Activated CD4-positive, alpha-beta T cell treated with anti-CD3 and anti-CD28 coated beads, Interleukin-2, Interleukin-4, amounts not matched to agents 100 ng/mL and 50 ng/mL, durations not matched to agents 16 hours and 8 hours (primary cell): ENCODE measurements at regions not wholly inside any gene's neighbourhood (a gene's known extent, or its start where the extent isn't known, plus 50 kb on each side); places are given as distances from the start of the nearest gene placed in this dataset.
A peak's percentile ranks its signal among the peaks of the same experiment; 100 is the strongest.
"Not testable (repeated sequence)": the region's sequence is repeated elsewhere in the genome, so short reads cannot be mapped to it uniquely, and the experiment has no call there.

Source experiments
- DNase-seq: peaks from one replicate; pipeline ENCODE4 v3.0.0-alpha.2; 2020; ENCODE audit warnings: low spot score

- DNase-seq: not testable (repeated sequence)
Observed at GRCh38 chr9:42434844-42435714, 251.6 kb downstream of the SPATA31A6 start.

GRCh38 chr9:42435715-42436342, 252.4 kb downstream of the SPATA31A6 start:
- not testable (repeated sequence) for DNase-seq

GRCh38 chr9:42437057-42437759, 253.7 kb downstream of the SPATA31A6 start:
- not testable (repeated sequence) for DNase-seq

DNA sequence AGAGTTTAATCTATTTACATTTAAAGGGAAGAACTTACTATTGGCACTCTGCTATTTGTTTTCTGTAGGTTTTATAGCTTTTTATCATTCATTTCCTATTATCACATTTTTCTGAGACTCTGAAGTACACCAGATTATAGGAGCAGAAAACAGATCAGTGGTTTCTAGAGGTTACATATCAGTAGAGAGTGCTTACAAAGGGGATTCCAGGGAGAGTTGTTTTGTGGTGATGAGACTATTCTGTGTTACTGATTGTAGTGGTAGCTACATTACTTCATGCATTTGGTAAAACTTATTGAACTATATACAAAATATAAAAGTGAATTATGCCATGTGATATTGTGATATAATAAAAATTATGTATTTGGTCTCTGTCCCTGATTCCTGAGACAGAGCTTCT, 259.2 kb downstream of the SPATA31A6 start:
- not testable (repeated sequence) for DNase-seq

DNA sequence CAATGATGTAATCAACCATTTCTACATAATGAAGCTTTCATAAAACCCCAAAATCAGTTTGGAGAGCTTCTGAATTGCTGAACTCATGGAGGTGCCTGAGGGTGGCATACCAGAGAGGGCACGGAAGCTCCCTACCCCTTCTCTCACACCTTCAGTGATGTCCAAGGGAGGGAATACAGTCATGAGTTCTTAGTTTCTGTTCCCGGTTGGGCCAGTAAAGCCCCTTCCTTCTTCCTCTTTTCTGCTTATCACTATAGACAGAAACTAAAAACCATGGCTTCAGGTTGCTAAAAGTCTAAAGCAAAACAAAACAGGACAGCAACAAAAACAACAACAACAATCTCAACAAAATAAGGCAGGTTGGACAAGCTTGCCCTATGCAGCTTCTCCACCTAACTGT, 260.0 kb downstream of the SPATA31A6 start:
- DNase-seq: not testable (repeated sequence)

DNA sequence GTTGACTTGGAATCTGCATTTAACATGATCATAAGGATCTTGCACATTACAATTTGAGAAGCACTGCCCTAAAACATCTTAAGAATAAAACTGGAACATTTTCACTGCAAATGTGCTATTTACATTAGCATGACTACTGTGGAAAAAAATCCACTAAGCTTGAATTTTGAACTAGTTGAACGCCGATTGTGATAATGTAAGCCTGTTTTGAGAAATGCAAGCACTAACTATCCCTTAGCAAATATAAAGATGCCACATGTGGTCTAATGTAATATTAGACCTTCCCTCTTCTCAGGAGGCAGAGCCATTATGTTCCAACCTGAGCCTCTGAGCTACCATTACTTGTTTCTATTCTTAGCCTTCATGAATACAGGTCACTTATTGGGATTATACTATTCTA, 278.0 kb downstream of the SPATA31A6 start:
- DNase-seq: not testable (repeated sequence)

DNA sequence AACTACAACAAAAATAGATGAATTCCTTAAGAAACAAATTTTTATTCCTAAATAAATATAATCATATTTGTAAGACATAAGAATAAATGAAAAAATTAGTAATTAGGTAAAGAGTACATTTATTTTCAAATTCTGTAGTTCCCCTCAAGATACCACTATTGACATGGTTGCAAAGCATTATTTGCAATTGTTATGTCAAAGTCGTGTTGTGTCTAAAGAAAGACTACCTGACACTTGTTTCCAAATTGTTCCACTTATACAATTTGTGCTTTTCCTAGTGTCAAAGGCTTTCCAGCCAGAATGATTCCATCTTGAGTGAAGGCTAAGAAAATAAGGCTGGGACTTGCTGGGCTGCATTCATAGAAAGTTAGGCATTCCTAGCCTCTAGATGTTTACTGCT, 278.4 kb downstream of the SPATA31A6 start:
- DNase-seq: not testable (repeated sequence)

DNA sequence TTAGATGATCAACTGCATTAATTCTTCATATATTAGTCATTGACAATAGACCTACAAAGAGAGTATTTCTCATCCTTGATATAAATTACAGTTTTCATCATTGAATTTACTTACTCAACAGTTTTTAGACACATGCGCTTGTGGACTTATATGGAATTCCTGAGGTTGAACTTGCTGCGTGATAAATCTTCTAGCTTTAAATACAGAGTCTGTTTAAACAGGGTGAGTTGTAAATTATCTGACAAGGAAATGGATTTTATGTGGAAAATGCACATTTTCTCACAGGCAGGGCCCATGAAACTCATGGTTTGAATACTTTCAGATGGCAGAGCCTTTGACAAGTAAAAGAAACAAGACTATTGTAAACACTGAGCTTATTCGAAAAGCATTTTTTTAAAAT, 280.5 kb downstream of the SPATA31A6 start:
- DNase-seq: not testable (repeated sequence)

DNA sequence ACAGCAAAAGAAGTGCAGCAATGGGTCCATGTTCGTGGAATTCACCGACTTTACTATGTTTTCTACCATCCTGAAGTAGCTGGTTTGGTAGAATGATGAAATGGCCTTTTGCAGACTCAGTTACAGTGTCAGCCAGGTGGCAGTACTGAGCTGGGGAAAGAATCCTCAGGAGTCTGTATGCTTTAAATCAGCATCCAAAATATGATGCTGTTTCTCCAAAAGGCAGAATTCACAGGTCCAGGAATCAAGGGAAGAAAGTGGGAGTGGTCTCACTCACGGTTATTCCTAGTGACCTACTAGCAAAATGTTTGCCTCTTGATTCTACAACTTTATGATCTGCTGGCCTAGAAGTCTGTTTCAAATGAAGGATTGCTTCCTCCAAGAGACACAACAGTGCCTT, 287.1 kb downstream of the SPATA31A6 start:
- peak; percentile 5 for DNase-seq

DNA sequence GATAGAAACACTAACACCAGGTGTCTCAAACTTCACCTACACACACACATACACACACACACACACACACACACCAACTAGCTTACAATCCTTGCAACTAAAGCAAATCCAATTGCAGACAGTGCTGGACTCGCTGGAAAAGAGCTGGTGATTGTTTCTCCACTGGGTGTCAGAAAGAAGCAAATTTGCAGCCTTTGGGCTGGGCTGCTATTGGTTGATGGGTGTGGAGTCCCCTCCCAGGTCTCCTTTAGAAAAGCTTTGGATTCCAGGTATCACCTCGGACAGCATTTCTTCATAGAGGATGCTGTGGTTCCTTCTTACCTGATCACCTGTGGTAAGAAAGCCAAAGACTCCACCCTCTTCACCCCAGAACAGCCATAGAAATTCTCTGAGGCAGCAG, 307.5 kb downstream of the SPATA31A6 start:
- not testable (repeated sequence) for DNase-seq

DNA sequence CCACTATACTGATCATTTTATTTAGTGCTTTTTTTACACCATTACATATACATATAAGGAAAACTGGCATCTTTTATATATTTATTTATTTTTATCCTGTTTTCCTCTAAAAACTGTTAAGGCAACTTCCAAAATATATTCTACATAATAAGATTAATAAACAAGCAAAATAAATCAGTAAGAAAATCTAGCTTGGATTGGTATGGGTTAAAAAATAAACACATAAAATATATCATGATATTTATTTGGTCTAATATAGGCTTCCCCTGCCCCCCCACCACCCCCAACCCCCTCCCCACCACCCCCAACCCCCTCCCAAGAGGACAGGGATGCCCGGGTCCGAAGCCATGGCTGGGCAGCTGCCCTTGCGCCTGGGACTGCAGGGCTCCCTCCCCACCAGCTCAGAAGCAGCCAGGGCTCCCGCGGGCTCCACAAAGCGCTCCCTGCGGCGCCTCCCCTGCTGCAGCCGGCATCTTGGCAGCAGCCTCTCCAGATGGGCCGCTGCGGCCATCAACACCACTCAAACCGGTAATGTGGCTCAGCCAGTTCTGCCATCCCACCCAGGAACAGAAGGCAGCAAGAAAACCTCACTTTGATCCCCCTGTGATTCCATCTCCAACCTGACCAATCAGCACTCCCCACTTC, 319.3 kb downstream of the SPATA31A6 start:
- not testable (repeated sequence) for DNase-seq

DNA sequence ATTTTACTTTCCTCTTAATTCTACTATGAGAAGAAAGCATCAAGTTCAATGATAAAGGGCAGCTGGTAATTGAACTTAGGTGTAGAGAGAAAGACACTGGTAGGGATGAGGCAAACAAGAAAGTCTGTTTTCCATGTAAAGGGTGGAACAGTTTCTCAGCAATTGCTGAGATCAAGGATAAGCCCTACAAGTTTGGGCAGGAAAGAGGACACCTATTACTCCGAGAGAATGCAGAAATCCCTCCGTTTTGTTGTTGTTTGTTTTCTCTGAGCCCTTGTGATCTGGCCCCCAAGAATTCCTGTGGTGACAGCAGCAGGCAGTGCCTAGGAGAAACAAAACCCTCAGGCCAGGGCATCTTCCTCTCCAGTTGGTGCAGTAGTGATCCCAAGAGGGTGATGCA, 324.7 kb downstream of the SPATA31A6 start:
- not testable (repeated sequence) for DNase-seq

DNA sequence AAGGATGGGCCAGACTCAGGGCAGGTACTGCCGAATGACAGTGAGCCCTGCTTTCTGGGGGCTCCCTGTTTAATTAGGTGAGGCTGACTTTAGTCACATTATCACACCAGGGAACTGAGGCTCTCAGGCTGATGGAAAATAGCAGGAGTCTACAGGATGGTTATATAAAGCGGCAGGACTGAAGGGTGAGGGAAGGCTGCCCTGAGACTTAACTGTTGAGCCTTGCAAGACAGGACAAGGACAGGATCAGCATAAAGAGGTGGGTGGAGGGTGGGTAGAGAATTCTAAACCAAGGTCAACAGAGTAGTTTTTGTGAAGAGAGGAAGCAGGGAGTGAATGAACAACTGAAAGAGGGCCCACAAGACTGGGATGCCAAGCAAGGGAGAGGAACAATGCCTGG, 330.1 kb downstream of the SPATA31A6 start:
- not testable (repeated sequence) for DNase-seq

DNA sequence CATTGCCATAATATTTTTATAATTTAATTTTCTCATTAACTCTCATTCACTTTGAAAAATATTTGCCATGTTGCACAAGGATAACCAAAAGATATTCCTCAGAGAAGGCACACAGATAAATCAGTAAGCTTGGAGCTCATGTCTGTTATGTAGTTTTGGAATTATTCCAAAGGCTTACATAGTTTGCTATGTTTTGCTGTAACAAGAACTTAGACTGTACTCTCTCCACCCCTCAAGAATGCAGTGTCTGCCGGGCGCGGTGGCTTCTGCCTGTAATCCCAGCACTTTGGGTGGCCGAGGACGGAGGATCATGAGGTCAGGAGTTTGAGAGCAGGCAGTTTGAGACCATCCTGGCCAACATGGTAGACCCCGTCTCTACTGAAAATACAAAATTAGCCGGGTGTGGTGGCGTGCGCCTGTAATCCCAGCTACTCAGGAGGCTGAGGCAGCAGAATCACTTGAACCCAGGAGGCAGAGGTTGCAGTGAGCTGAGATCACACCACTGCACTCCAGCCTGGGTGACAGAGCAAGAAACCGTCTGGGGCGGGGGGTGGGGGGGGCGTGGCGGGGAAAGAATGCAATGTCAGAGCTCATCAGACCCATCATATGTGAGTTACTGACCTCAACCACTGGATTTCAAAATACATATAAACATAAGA, 351.0 kb downstream of the SPATA31A6 start:
- DNase-seq: not testable (repeated sequence)

DNA sequence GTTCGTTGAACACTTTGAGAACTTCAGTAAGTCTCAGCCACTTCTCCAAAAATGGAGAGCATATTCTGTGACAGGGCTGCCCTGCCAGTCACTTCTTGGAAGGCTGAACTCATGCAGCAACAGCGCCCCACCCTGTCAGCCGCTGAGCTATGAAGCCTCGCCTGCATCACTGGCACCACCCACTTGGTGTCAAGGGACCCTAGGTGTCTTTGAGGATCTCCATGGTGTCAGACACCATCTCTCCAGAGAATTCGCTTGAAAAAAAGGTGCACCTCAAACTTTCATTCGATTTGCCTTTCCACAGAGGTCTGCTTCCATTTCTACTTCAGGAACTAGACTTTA, 351.5 kb downstream of the SPATA31A6 start:
- peak; percentile 50 for DNase-seq

DNA sequence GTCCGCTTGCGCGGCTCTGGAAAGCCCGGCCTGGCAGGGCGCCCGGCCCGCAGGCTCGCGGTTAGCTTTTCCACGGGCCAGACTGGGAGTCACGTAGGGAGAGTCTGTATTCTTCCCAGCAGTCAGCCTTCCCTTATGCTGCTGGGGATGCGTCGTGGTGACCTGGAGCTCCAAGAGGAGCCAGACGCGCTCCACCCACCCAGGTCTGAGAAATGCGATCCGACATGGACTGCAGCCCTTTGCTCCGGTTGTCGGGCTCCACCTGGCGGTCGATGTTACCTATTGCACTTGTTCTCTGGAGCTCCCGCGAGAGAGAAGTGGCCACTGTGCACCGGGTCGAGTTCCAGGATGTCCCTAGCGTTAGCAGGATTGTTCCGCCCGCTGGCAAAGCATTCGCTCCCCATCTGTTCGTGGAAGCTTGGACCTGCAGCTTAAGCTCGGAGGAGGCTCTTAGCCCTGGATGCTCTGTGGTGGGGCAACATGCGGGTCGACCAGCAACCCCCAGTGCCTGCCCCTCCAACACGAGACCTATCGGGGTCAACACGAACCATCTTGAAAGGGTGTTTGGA, 367.4 kb downstream of the SPATA31A6 start:
- DNase-seq: not testable (repeated sequence)

- not testable (repeated sequence) for DNase-seq
Observed at GRCh38 chr9:42568530-42568929, 385.1 kb downstream of the SPATA31A6 start.

GRCh38 chr9:42568942-42569556, 385.6 kb downstream of the SPATA31A6 start:
- DNase-seq: not testable (repeated sequence)

DNA sequence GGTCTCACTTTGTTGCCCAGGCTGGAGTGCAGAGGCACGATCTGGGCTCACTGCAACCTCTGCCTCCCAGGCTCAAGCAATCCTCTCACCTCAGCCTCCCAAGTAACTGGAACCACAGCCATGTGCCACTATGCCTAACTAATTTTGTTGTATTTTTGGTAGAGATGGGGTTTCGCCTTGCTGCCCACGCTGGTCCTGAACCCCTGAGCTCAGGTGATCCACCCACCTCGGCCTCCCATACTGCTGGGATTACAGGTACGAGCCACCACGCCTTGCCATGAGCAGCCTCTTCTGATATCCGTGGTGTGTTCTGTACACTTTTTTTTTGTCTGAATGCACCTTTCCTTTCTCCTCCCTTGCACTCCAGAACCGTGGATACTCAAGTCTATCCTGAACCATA, 394.4 kb downstream of the SPATA31A6 start:
- DNase-seq: not testable (repeated sequence)
